ENCODE measurements at regions not wholly inside any gene's neighbourhood (a gene's known extent, or its start where the extent isn't known, plus 50 kb on each side); places are given as distances from the start of the nearest gene placed in this dataset.

GRCh38 chr4:124230268-124230667 lies 482.3 kb downstream of the ANKRD50 start:
- TF ChIP-seq CTCF (IDR thresholded peaks at IDR 0.05) (no peak), POLR2A (IDR thresholded peaks at IDR 0.05) (no peak), EP300 (IDR thresholded peaks at IDR 0.05) (no peak)
